Thoracic aorta (tissue), 2 donors: ENCODE measurements at regions not wholly inside any gene's neighbourhood (a gene's known extent, or its start where the extent isn't known, plus 50 kb on each side); places are given as distances from the start of the nearest gene placed in this dataset.

Experiments
- ATAC-seq: fragments of 150-250 bp; one replicate; pipeline ENCODE4 v1.8.0; 2017; ENCODE audit warnings: low read depth; ENCODE audit not compliant: insufficient number of reproducible peaks, low FRiP score
- DNase-seq: peaks from one replicate; pipeline ENCODE4 v3.0.0-alpha.2; 2020; ENCODE audit warnings: low spot score
- H3K27ac ChIP-seq, 2 donors: fragments of 200-600 bp; sonication (generic); 1 replicate in 1 of 2; 2 replicates in 1 of 2; pipeline ENCODE4 v1.5.1; 2016; ENCODE audit warnings: mild to moderate bottlenecking in 2 of 2, moderate library complexity in 2 of 2
- H3K27me3 ChIP-seq: fragments of 200-600 bp; sonication (generic); replicated peaks from 2 replicates; pipeline ENCODE4 v1.6.0; 2016; ENCODE audit warnings: mild to moderate bottlenecking; ENCODE audit not compliant: insufficient read depth
- H3K36me3 ChIP-seq: fragments of 200-600 bp; sonication (generic); one replicate; pipeline ENCODE4 v1.5.1; 2016
- H3K4me1 ChIP-seq, 2 donors: fragments of 200-600 bp; sonication (generic); 1 replicate in 1 of 2; 2 replicates in 1 of 2; pipeline versions ENCODE4 v1.5.1 to v1.6.0; 2016; ENCODE audit warnings: low read depth in 2 of 2, mild to moderate bottlenecking in 1 of 2; ENCODE audit not compliant: control insufficient read depth in 1 of 2
- H3K4me3 ChIP-seq: fragments of 200-600 bp; sonication (generic); 2 replicates; pipeline ENCODE4 v1.5.1; 2016; ENCODE audit warnings: mild to moderate bottlenecking
- H3K9me3 ChIP-seq: fragments of 200-600 bp; sonication (generic); 2 replicates; pipeline ENCODE4 v1.5.1; 2016
- TF ChIP-seq, protein P1 (sequence below): fragments of 200-600 bp; sonication (generic); IDR thresholded peaks from one replicate; pipeline ENCODE4 v1.5.1; 2019; ENCODE audit warnings: antibody characterized with exemption

DNA sequence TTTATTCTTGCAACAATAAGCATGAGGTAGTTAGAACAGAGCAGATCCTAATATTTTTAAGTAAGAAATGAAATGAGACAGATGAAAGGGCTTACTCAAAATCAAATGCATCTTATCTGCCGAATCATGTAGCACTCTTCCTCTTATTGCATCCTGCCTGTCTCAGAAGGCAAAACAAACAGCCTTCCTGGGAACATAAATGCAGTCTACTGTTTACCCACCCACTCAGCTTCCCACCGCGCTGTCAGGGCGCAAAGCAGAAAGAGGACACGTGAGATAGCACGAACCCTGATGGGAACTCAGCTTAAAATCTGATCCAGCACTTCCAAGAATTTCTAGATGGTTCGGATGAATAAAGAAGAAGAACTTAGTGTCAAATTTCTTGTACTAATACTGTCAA lies 114.4 kb upstream of the CDK1 start:
- Histone ChIP-seq H3K9me3 (no peaks in the 10 kb centered on the region), H3K4me1 (no peaks in the 10 kb centered on the region), H3K27me3 (no peaks in the 10 kb centered on the region), H3K36me3 (no peaks in the 10 kb centered on the region), H3K27ac (no peak overlapping the region), H3K4me3 (no peak overlapping the region)
- ATAC-seq (no peak), DNase-seq (no peak)
- TF ChIP-seq, protein P1, sequence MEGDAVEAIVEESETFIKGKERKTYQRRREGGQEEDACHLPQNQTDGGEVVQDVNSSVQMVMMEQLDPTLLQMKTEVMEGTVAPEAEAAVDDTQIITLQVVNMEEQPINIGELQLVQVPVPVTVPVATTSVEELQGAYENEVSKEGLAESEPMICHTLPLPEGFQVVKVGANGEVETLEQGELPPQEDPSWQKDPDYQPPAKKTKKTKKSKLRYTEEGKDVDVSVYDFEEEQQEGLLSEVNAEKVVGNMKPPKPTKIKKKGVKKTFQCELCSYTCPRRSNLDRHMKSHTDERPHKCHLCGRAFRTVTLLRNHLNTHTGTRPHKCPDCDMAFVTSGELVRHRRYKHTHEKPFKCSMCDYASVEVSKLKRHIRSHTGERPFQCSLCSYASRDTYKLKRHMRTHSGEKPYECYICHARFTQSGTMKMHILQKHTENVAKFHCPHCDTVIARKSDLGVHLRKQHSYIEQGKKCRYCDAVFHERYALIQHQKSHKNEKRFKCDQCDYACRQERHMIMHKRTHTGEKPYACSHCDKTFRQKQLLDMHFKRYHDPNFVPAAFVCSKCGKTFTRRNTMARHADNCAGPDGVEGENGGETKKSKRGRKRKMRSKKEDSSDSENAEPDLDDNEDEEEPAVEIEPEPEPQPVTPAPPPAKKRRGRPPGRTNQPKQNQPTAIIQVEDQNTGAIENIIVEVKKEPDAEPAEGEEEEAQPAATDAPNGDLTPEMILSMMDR = no peak

DNA sequence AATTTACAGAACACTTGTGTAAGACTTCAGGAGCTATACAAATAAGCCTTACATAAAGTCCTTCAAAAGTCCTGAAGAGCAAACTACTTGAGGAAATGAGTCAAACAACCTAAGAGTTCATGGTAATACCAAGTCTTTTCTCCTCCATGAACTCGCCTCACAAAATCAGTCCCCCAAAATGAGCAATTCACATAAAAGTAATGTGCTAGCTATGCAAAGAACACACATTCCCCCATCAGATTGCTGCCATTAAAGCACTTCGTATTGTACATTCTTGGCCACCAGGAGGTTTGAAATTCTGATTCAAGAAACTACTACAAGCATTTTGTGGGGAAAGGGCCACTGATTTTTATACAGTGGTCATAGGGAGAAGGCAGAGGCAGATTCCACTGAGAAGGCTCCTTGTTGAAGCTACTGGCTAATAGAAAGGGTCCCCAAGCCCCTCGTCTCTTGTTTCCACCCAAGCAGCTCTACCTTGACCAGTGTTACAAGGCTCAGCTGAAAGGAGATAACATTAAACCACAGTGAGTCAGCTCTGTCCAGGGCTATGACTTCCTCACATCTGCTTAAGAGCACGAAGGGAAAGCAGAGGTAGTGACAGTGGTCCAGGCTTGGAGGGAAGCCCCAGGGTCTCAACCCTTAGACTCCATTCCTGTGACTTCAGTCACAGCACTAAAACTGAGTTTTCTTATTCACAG lies 115.2 kb upstream of the CDK1 start:
- H3K36me3 ChIP-seq = no peaks in the 10 kb centered on the region
- H3K4me3 ChIP-seq = no peak overlapping the region
- H3K4me1 ChIP-seq = no peaks in the 10 kb centered on the region
- no peak overlapping the region for H3K27ac ChIP-seq
- no peak for ATAC-seq
- DNase-seq = no peak
- H3K27me3 ChIP-seq = no peaks in the 10 kb centered on the region
- TF ChIP-seq, protein P1 = no peak
- no peaks in the 10 kb centered on the region for H3K9me3 ChIP-seq

DNA sequence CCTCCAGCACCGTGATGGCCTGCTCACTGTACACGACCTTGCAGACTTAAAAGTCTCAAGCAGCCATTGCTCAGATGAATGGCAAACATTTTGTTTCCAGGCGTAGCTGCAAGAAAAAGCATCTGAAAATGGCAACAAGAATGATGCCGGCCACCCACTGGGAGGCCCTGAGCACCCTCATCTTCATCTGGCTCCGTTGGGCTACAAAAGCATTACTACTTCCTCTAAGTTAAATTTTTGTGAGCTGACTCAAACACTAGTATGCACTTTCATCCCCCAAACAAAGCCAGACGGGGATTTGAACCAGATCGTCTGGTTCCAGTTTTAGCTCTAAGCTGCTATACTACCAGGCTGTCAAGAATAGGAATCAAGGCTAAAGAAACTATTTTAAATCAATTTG lies 116.6 kb upstream of the CDK1 start:
- H3K4me3 ChIP-seq = no peak overlapping the region
- ATAC-seq (no peak), DNase-seq (no peak)
- TF ChIP-seq, protein P1 = no peak
- no peaks in the 10 kb centered on the region for H3K36me3 ChIP-seq
- no peaks in the 10 kb centered on the region for H3K4me1 ChIP-seq
- H3K27me3 ChIP-seq = no peaks in the 10 kb centered on the region
- H3K27ac ChIP-seq = no peak overlapping the region
- H3K9me3 ChIP-seq = no peaks in the 10 kb centered on the region

DNA sequence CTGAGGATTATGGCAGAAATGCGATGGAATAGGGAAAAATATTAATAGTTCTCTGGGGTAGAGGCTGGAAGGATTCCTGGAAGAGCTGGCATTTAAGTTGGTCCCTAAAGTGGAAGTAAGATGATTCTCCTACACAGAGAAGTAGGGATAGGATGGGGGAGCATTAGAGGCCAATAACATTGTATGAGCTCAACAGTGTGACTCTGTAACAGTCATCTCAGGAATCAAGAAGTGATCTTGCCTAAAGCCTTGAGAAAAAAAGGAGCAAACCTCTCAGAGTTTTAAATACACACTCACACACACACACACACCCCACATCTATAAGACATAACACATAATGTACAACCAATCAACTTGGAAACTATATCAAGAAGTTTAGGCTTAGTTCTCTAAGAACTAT lies 117.7 kb upstream of the CDK1 start:
- ATAC-seq (no peak), DNase-seq (no peak)
- H3K9me3 ChIP-seq = no peaks in the 10 kb centered on the region
- H3K27me3 ChIP-seq = no peaks in the 10 kb centered on the region
- no peaks in the 10 kb centered on the region for H3K4me1 ChIP-seq
- TF ChIP-seq, protein P1 = no peak
- no peak overlapping the region for H3K4me3 ChIP-seq
- H3K36me3 ChIP-seq = no peaks in the 10 kb centered on the region
- no peak overlapping the region for H3K27ac ChIP-seq

DNA sequence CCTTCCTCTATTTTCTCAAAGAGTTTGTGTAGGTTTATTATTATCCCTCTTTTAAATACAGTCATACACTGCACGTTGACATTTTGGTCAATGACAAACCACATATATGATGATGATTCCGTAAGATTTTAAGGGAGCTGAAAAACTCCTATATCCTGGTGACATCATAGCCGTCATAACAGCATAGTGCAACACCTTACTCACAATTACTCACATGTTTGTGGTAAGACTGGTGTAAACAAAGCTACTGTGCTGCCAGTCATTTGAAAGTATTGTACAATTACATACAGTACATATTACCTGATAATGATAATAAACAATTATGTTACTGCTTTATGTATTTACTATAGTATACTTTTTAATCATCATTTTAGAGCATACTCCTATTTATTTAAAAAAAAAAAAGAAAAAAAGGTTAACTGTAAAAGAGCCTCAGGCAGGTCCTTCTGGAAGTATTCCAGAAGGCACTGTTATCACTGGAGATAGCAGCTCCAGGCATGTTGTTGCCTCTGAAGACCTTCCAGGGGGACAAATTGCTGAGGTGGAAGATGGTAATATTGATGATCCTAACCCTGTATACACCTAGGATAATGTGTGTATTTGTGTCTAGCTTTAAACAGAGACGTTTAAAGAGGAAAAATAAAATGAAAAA lies 123.3 kb upstream of the CDK1 start:
- H3K9me3 ChIP-seq = no peaks in the 10 kb centered on the region
- ATAC-seq (no peak), DNase-seq (no peak)
- H3K27me3 ChIP-seq = no peaks in the 10 kb centered on the region
- no peaks in the 10 kb centered on the region for H3K36me3 ChIP-seq
- TF ChIP-seq, protein P1 = no peak
- no peaks in the 10 kb centered on the region for H3K4me1 ChIP-seq
- H3K27ac ChIP-seq = no peak overlapping the region
- no peak overlapping the region for H3K4me3 ChIP-seq
